HS-5 (cell line): ENCODE measurements at regions not wholly inside any gene's neighbourhood (a gene's known extent, or its start where the extent isn't known, plus 50 kb on each side); places are given as distances from the start of the nearest gene placed in this dataset.

Experiments used
- DNase-seq: peaks from one replicate; pipeline ENCODE4 v3.0.0-alpha.2; 2012; ENCODE audit warnings: low read depth

DNA sequence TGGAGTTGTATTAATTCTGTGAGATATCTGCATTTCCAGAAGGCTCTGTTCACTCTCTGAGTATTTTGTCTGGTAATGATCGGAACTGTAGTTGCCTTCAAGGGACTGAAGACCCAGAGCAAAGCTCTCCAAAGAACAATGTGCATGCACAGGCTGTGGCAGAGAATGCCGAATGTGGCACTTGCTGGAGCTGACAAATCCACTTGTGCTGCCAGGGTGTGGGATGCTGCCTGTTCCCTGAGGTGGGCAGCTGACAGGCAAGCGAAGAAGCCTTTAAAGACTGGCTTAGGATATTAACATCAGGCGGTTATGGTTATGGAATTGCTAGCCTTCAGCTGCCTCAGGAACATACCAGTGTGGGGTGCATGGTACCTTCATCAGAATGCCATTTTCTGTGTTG is 419.9 kb upstream of the ATP2B1 start:
- DNase-seq, result no peak

DNA sequence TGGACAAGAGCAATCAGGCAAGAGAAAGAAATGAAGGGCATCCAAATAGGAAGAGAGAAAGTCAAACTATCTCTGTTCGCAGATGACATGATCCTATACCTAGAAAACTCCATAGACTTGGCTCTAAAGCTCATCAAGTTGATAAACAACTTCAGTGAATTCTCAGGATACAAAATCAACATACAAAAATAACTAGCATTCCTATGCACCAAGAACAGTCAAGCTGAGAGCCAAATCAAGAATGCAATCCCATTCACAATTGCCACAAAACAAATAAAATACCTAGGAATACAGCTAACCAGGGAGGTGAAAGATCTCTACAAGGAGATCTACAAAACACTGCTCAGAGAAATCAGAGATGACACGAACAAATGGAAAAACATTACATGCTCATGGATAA is 417.5 kb upstream of the ATP2B1 start:
- no peak for DNase-seq

DNA sequence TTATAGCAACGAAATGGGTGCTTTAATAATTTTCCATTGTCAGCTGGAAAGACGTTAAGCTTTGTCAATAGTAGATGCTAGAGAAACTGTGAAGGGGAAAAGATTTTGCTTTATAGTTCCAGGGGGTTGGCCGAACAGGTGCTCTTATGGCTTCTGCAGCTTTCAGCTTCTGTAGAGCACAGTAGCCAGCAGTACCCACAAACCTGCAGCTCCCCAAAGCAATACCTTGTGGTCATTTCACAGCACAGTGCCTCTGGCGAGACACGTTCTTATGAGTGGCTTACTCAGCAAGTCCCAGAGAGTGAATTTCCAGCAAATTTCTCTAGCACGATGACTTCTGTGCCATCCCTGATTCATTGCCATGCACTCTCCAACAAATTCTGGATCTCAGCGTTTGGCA is 416.3 kb upstream of the ATP2B1 start:
- no peak for DNase-seq

DNA sequence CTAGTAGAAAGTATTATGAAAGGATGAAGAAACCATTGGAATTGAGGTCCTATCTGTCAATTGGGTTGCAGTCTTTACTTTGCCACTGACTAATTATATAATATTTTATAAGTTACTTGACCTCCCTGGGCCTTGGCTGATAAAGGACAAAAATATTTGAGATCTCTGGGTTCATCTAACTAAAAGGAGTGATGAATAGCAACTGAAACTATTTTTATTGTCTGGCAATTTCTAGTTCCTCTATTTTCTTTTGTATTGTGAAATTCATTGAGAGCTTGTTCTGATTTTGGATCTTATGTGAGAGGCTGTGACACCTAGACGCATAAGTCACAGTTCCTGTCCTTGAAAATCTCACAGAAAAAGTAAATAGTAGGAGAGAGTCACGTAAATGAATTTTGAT is 415.7 kb upstream of the ATP2B1 start:
- DNase-seq, result peak; percentile 23

- no peak for DNase-seq
These were observed 414.0 kb upstream of the ATP2B1 start for GRCh38 chr12:90122681-90123080.

- DNase-seq, result no peak
These were observed 412.0 kb upstream of the ATP2B1 start for GRCh38 chr12:90120627-90121026.

- DNase-seq, result no peak
These were observed 404.0 kb upstream of the ATP2B1 start for GRCh38 chr12:90112666-90113065.

DNA sequence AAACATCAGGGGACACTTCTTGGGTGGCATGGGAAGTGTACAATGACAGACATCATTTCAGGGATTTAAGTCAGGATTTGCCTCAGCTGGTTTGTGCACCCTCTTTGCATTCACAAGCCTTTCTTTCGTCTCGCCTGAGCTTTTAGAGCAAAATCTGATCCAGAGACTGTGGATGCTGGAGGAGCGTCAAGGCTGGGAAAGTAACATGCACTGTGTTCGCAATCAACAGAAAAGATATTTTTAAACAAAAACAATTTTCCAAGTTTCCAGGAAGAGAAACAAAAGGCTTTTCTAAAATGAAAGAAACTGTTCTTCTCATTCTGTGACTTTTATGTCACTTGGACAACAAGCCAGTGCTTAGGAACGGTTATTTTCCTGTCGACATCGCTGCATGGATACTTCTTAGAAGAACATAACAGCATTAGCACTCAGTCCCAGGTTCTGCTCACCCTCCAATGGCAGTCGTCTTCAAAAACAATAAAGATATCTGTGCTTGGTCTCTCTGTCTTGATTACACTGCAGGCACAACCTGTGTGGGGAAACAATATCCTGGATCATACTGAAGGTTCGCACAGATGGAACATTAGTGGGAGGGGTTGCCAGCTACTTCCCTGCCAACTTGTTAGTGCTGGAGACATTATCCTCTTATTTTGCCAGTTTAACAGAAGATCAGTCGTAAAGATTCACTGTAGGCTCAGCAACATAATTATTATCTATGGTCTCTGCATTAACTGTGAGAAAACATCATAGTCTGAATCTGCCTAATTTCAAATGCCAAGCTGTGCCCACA is 403.3 kb upstream of the ATP2B1 start:
- no peak for DNase-seq

DNA sequence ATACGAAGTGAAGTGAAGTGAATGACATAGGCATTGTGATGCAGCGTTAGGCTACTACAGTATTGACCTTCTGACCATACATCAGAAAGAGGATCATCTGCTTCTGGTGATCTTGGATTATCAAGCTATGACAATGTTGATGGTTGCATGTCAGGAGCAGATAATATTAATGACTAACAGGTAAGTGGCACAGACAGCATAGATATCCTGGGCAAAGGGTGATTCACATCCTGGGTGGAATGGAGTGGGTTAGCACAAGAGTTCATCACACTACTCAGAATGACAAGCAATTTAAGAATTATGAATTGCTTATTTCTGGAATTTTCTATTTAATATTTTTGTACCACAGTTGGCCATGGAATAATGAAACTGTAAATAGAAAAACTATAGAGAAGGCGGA is 397.9 kb upstream of the ATP2B1 start:
- DNase-seq, result no peak

DNA sequence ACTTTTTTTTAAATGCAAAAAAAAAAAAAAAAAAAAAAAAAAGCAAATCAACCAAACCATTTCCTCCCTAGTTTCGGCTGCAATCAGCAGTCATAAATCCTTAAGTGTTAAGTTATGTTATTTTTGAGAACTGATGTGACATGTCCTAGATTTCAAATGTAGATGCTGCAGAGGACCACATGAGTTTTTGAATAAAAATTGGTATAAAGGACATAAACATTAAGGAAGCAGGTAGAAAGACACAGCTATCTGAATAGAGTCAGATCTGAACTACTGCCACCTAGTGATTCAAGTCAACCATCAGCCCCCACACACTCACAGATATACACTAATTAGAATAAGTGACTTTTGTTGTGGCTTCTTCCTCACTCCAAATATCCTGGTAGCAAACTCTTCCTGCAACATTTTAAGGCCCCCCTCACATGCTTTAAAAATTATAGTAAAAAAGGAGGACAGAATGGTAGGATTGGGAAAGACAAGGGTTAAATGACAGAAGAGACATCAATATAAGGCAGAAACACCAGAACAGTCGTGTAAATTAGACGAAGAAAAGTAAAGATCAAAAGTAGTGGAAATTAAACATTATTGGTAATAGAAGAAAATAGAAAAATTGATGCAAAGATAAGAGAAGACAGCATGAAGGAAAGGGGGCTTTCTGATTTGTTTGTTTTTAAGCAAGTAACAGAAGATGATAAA is 394.5 kb upstream of the ATP2B1 start:
- DNase-seq, result no peak

GRCh38 chr12:90100579-90100978 is 391.9 kb upstream of the ATP2B1 start:
- DNase-seq, result no peak

GRCh38 chr12:90099288-90099687 is 390.6 kb upstream of the ATP2B1 start:
- no peak for DNase-seq

GRCh38 chr12:90098132-90098779 is 389.6 kb upstream of the ATP2B1 start:
- no peak for DNase-seq

DNA sequence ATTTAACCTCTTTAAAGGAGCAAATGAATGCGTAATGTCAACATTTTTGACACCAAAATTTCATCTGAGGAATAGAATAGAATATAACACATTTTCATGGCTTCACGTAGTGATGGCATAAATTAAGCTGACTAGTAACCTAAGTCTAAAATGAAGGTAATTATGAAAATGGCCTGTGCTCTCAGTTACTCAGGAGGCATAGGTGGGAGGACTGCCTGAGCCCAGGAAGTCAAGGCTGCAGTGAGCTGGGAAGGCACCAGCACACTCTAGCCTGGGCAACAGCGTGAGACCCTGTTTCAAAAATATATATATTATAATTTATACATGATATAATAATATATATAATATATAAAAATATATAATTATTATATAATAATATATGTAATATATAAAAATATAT is 383.2 kb upstream of the ATP2B1 start:
- DNase-seq, result no peak

GRCh38 chr12:90090929-90091651 is 382.5 kb upstream of the ATP2B1 start:
- peak; percentile 97 for DNase-seq

DNA sequence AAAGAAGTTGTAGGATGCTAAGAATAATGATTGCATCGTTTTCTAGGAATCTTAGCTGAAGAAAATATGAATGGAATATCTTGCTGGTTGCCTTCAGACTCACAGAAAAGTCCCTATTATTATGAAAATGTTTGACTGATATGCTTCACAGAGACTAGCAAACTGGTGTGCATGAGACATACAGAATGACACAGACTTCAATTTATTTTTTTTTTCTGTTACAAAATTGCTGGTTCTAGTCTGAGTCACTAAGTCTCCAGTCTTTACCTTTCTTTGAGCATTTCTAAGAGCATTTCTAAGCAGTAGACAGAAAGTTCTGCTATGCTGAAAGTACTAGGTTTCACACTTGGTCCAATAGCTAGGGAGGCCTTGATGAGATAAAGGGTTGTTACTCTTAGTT is 377.6 kb upstream of the ATP2B1 start:
- no peak for DNase-seq

DNA sequence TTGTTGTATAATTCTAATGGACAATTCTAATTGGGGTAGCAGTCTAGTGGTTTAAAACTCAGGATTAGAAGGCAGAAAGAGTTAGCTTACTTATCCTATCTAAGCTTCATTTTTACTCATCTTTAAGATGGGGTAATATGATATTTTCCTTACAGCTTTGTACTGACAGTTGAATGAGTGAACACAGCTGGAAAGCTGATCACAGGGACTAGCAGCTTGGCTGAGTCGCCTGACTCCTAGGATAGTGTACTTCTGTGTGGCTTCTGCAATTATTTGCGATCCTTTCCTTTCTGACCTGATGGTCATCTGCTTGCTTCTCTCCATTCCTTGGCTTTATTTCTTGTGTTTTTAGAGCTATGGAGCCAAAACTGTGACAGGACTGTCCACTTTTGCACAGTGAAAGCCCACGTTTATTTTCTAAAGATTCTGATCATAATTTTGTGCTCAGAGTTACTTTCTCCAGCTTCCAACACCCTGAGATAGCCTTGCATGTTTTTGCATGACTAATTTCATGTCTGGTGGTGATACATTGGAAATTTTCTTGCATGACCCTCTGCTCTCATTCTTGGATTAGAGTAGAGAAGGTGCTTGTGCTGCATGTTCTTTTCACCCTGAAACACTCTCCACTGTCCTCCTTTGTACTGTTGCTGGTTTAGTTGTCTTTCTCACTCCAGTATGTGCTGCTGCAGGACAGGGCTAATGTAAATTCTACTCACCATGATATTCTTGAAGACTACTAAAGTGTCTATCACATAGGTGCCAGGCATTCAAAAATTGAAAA is 377.0 kb upstream of the ATP2B1 start:
- DNase-seq, result no peak

DNA sequence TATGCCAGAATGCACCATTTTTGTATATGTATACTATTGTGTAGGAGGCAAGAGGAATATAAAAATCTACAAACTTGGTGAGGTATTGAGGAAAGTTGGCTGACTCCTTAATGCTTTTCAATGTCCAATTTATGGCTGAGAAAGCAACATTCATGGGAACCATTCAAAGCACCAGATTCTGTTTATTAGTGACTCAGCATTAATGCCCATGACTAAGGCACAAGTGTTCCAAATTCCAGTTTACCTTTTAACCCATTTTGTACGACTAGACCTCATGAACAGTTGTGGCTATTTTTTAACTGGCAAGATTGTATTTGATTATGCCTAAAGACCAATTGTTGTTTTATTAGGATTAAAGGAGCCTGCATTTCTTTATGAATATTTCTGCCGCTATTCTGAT is 375.4 kb upstream of the ATP2B1 start:
- DNase-seq, result no peak

DNA sequence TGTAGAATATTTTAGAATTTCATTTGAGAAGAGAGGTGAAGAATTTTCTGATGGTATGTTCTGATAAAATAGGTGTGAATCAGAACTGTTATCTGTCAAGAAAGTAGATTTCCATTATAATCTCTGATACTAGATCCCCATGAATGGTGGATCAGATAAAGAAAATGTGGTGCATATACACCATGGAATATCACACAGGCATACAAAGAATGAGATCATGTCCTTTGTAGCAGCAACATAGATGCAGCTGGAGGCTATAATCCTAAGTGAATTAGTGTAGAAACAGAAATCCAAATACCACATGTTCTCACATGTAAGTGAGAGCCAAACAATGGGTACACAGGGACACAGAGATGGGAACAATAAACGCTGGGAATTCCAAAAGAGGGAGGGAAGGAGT is 372.0 kb upstream of the ATP2B1 start:
- no peak for DNase-seq

- no peak for DNase-seq
These were observed 371.0 kb upstream of the ATP2B1 start for GRCh38 chr12:90079529-90080210.

- no peak for DNase-seq
These were observed 369.7 kb upstream of the ATP2B1 start for GRCh38 chr12:90078344-90078743.
